HAP-1 (cell line): ENCODE measurements at regions not wholly inside any gene's neighbourhood (a gene's known extent, or its start where the extent isn't known, plus 50 kb on each side); places are given as distances from the start of the nearest gene placed in this dataset.
A peak's percentile ranks its signal among the peaks of the same experiment; 100 is the strongest.

Experiments used
- DNase-seq, 2 experiments: peaks; one replicate each; pipeline ENCODE4 v3.0.0-alpha.2; 2016 to 2020; ENCODE audit warnings: low spot score in 2 of 2
- H3K27me3 ChIP-seq: fragments of 250-450 bp; sonication (Bioruptor Pico); 2 replicates; pipeline ENCODE4 v1.5.1; 2020; ENCODE audit warnings: low read depth, mild to moderate bottlenecking, moderate library complexity
- H3K36me3 ChIP-seq: fragments of 250-450 bp; sonication (Bioruptor Pico); replicated peaks from 2 replicates; pipeline ENCODE4 v1.5.1; 2020; ENCODE audit warnings: mild to moderate bottlenecking
- H3K4me1 ChIP-seq: fragments of 250-450 bp; sonication (Bioruptor Pico); 2 replicates; pipeline ENCODE4 v1.5.1; 2020; ENCODE audit warnings: mild to moderate bottlenecking
- H3K4me3 ChIP-seq: fragments of 250-450 bp; sonication (Bioruptor Pico); 2 replicates; pipeline ENCODE4 v1.5.1; 2020; ENCODE audit warnings: mild to moderate bottlenecking, moderate library complexity
- H3K9me3 ChIP-seq: fragments of 250-450 bp; sonication (Bioruptor Pico); 2 replicates; pipeline ENCODE4 v1.5.1; 2020; ENCODE audit warnings: mild to moderate bottlenecking, moderate library complexity
- in situ Hi-C: fragments of 300-500 bp; cut with MboI; formaldehyde crosslinking; loops from 3 replicates; pipeline ENCODE4 v1.14.3; 2020; ENCODE audit warnings: low sequenced_read_pairs, inconsistent platforms, mixed read lengths

DNA sequence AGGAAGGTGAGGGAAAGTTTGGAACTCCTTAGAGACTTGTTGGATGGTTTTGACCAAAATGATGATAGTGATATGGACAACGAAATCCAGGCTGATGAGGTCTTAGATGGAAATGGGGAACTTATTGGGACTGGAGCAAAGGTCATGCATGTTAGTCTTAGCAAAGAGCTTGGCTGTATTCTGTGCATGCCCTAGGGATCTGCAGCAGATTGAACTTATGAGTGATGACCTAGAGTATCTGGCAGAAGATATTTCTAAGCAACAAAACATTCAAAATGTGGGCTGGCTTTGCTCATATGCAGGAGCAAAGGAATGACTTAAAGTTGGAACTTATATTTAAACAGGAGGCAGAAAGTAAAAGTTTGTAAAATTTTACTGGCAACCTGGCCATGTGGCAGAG lies 489.3 kb upstream of the DIPK2B start:
- in situ Hi-C loops: no loop called here
- no peaks in the 10 kb centered on the region for H3K36me3 ChIP-seq
- H3K9me3 ChIP-seq: no peaks in the 10 kb centered on the region
- no peak for DNase-seq
- no peak overlapping the region for H3K4me3 ChIP-seq
- H3K27me3 ChIP-seq: no peaks in the 10 kb centered on the region
- no peaks in the 10 kb centered on the region for H3K4me1 ChIP-seq

DNA sequence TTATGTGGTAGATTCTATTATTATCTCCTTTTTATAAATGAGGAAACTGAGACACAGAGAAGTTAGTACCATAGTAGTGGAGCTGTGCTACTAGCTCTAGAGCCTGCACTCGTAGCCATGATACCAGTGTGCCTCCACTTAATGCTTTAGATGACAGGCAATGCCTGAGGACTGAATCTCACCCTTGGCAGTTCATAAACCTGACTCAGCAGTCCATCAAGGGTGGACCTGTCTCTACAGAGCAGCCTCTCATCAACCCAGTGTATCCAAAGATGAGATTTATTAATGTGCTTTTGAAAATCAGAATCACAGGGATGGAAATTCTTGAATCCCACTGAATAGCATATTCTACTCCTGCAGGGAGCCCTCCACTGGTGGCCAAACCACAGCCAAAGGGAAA lies 483.2 kb upstream of the DIPK2B start:
- H3K27me3 ChIP-seq: no peaks in the 10 kb centered on the region; the same call in 1 of the 2 replicates
- in situ Hi-C loops: no loop called here
- H3K36me3 ChIP-seq: no peaks in the 10 kb centered on the region
- H3K4me3 ChIP-seq: no peak overlapping the region
- H3K9me3 ChIP-seq: no peaks in the 10 kb centered on the region; the same call in 1 of the 2 replicates
- no peaks in the 10 kb centered on the region for H3K4me1 ChIP-seq
- DNase-seq: no peak

DNA sequence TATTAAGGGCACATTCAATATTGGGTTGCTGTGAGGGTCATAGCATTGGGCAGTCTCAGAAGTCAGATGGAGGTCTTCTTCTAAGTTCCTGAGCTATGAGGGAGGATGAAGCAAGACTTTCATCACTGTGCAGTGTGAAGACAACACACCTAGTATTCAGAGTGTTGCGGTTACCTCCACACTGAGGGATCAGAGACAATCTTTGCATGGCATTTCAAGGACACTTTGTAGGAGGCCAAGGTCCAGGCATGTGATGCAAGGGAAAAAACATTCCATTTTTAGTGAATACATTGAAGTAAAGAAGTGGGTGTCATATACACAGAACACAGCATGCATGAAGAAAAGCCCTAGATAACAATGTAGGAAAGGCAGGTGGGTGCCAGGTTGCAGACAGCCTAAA lies 481.2 kb upstream of the DIPK2B start:
- DNase-seq: no peak
- in situ Hi-C loops: no loop called here
- H3K36me3 ChIP-seq: no peaks in the 10 kb centered on the region
- no peaks in the 10 kb centered on the region for H3K4me1 ChIP-seq
- H3K9me3 ChIP-seq: no peaks in the 10 kb centered on the region; the same call in 1 of the 2 replicates
- no peaks in the 10 kb centered on the region; the same call in 1 of the 2 replicates for H3K27me3 ChIP-seq
- no peak overlapping the region for H3K4me3 ChIP-seq

GRCh38 chrX:45669715-45670340 lies 469.2 kb upstream of the DIPK2B start:
- no peak overlapping the region for H3K4me3 ChIP-seq
- in situ Hi-C loops: no loop called here
- DNase-seq: no peak
- no peaks in the 10 kb centered on the region for H3K4me1 ChIP-seq
- no peaks in the 10 kb centered on the region for H3K9me3 ChIP-seq
- no peaks in the 10 kb centered on the region for H3K27me3 ChIP-seq
- H3K36me3 ChIP-seq: no peaks in the 10 kb centered on the region

- H3K27me3 ChIP-seq: no peaks in the 10 kb centered on the region
Measured at GRCh38 chrX:45668686-45669443, 468.2 kb upstream of the DIPK2B start.

GRCh38 chrX:45667666-45668065 lies 467.0 kb upstream of the DIPK2B start:
- Histone ChIP-seq H3K9me3 (no peaks in the 10 kb centered on the region), H3K27me3 (no peaks in the 10 kb centered on the region), H3K36me3 (no peaks in the 10 kb centered on the region), H3K4me1 (no peaks in the 10 kb centered on the region), H3K4me3 (no peak overlapping the region)
- in situ Hi-C loops: no loop called here
- DNase-seq: no peak

More at GRCh38 chrX:45668686-45669443, 468.2 kb upstream of the DIPK2B start:
- H3K36me3 ChIP-seq: no peaks in the 10 kb centered on the region
- no peak for DNase-seq
- in situ Hi-C loops: no loop called here
- H3K4me3 ChIP-seq: no peak overlapping the region
- no peaks in the 10 kb centered on the region for H3K9me3 ChIP-seq
- no peaks in the 10 kb centered on the region for H3K4me1 ChIP-seq

GRCh38 chrX:45664727-45665290 lies 464.1 kb upstream of the DIPK2B start:
- no peaks in the 10 kb centered on the region for H3K4me1 ChIP-seq
- in situ Hi-C loops: no loop called here
- H3K9me3 ChIP-seq: no peaks in the 10 kb centered on the region
- no peak overlapping the region for H3K4me3 ChIP-seq
- no peaks in the 10 kb centered on the region for H3K36me3 ChIP-seq
- no peaks in the 10 kb centered on the region for H3K27me3 ChIP-seq
- DNase-seq: no peak

DNA sequence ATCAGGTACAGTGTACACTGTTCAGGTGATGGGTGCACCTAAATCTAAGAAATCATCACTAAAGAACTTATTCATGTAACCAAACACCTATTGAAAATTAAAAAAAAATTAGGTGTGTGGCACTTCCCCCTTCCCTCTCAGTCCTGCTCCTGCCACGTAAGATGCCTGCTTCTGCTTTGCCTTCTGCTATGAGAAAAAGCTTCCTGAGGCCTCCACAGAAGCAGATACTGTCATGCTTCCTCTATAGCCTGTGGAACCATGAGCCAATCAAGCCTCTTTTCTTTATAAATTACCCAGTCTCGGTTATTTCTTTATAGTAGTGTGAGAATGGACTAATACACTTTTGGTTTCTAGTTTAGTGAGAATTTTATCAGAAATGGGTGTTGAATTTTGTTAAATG lies 459.8 kb upstream of the DIPK2B start:
- in situ Hi-C loops: no loop called here
- Histone ChIP-seq H3K9me3 (no peaks in the 10 kb centered on the region), H3K4me3 (no peak overlapping the region), H3K36me3 (no peaks in the 10 kb centered on the region), H3K4me1 (no peaks in the 10 kb centered on the region), H3K27me3 (no peaks in the 10 kb centered on the region)
- DNase-seq: no peak

- Histone ChIP-seq H3K27me3 (no peaks in the 10 kb centered on the region; the same call in 1 of the 2 replicates), H3K4me1 (no peaks in the 10 kb centered on the region), H3K9me3 (no peaks in the 10 kb centered on the region), H3K36me3 (no peaks in the 10 kb centered on the region), H3K4me3 (no peak overlapping the region)
- no peak for DNase-seq
- in situ Hi-C loops: no loop called here
Measured at GRCh38 chrX:45633419-45633818, 432.7 kb upstream of the DIPK2B start.

GRCh38 chrX:45632506-45632905 lies 431.8 kb upstream of the DIPK2B start:
- Histone ChIP-seq H3K9me3 (no peaks in the 10 kb centered on the region), H3K36me3 (no peaks in the 10 kb centered on the region), H3K4me3 (no peak overlapping the region), H3K4me1 (no peaks in the 10 kb centered on the region), H3K27me3 (no peaks in the 10 kb centered on the region; the same call in 1 of the 2 replicates)
- in situ Hi-C loops: no loop called here
- DNase-seq: peak in 1 of 2 experiments; percentile 12

- Histone ChIP-seq H3K4me1 (no peaks in the 10 kb centered on the region), H3K4me3 (no peak overlapping the region), H3K9me3 (no peaks in the 10 kb centered on the region), H3K27me3 (no peaks in the 10 kb centered on the region; the same call in 1 of the 2 replicates), H3K36me3 (no peaks in the 10 kb centered on the region)
- in situ Hi-C loops: no loop called here
- no peak for DNase-seq
Measured at GRCh38 chrX:45630078-45630477, 429.4 kb upstream of the DIPK2B start.

DNA sequence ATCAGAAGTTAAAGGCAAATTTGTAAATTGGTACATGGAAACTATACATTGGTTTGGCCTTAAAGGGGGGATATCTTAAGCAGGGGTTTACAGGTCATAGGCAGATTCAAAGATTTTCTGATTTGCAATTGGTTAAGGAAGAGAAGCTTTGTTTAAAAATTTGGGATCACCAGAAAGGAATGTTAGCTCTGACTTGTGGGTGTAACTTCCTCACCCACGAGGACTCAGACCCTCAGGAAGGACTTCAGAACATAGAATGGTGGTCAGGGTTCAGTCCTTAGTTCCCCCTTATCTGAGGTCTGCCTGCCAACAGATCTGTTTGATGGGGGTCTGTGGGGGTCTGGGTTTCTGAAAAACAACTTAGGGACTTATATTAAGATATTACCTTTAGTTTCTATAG lies 427.4 kb upstream of the DIPK2B start:
- Histone ChIP-seq H3K4me1 (no peaks in the 10 kb centered on the region), H3K36me3 (no peaks in the 10 kb centered on the region), H3K9me3 (no peaks in the 10 kb centered on the region), H3K4me3 (no peak overlapping the region), H3K27me3 (no peaks in the 10 kb centered on the region)
- in situ Hi-C loops: no loop called here
- no peak for DNase-seq

DNA sequence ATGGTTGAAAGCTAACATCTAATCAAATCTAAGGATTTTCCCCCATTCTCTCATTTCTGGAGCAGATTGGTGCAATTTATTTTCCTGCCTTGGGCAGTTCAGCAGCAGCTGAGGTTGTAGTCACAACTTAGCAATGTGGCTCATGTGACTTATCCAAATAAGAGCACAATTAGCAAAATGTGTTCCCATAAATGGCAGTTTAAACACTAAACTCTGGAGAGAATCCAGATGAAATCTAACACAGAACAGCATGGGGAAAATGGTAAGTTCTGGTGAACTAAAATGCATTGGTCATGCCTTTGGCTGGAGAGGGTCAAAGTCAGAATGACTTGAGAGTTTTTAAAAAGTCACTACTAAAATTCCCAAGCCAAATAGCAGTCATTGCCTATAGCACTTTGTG lies 422.6 kb upstream of the DIPK2B start:
- in situ Hi-C loops: no loop called here
- no peak for DNase-seq
- H3K4me3 ChIP-seq: no peak overlapping the region

DNA sequence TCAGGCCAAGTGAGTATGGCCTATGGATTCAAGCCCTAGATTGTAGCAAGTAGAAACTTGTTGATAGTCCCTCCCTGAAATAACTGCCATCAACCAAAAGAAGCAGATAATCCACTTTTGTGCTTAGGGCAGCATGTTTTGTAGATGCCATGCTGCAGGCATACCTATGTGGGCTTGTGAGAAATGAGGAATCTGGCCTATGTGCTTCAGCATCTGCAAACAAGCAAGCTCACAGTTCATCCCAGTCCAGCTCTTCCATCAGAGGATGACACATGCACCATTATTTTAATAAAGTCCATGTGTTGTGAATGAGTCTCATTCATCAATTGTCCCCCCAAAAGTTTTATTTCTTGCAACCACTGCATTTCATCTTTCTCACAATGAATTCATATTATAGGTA lies 421.9 kb upstream of the DIPK2B start:
- no peak overlapping the region for H3K4me3 ChIP-seq
- DNase-seq: no peak
- no peaks in the 10 kb centered on the region for H3K4me1 ChIP-seq
- in situ Hi-C loops: no loop called here
- no peaks in the 10 kb centered on the region for H3K27me3 ChIP-seq
- H3K36me3 ChIP-seq: no peaks in the 10 kb centered on the region
- no peaks in the 10 kb centered on the region for H3K9me3 ChIP-seq

More for the DNA sequence above, 422.6 kb upstream of the DIPK2B start:
- Histone ChIP-seq H3K4me1 (no peaks in the 10 kb centered on the region), H3K27me3 (no peaks in the 10 kb centered on the region), H3K9me3 (no peaks in the 10 kb centered on the region), H3K36me3 (no peaks in the 10 kb centered on the region)
